ENCODE measurements at regions not wholly inside any gene's neighbourhood (a gene's known extent, or its start where the extent isn't known, plus 50 kb on each side); places are given as distances from the start of the nearest gene placed in this dataset.

DNA sequence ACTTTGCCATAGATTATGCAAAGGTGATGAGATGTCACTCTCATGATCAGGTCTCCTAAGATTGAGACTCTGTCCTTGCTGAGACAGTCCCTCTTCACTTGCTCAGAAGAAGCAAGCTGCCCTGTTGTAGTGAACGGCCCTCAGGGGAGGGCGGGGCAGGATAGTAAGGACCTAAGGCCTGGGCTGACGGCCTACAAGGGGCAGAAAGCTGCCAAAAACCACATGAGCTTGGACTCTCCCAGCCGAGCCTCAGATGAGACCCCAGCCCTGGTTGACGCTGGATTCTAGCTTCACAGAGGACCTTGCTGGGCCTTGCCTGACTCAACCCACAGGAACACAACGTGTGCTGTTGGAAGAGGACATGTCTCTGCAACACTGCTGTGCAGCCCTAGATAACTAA lies 1182.5 kb downstream of the TBC1D22A start:
- TF ChIP-seq SALL1 (CRISPR knock-in tag; IDR thresholded peaks at IDR 0.05) (no peak), ZMYM4 (CRISPR knock-in tag; IDR thresholded peaks at IDR 0.05) (no peak), ZNF253 (CRISPR knock-in tag; IDR thresholded peaks at IDR 0.05; ENCODE audit: borderline replicate concordance) (no peak)
- TF ChIP-seq, protein P1, sequence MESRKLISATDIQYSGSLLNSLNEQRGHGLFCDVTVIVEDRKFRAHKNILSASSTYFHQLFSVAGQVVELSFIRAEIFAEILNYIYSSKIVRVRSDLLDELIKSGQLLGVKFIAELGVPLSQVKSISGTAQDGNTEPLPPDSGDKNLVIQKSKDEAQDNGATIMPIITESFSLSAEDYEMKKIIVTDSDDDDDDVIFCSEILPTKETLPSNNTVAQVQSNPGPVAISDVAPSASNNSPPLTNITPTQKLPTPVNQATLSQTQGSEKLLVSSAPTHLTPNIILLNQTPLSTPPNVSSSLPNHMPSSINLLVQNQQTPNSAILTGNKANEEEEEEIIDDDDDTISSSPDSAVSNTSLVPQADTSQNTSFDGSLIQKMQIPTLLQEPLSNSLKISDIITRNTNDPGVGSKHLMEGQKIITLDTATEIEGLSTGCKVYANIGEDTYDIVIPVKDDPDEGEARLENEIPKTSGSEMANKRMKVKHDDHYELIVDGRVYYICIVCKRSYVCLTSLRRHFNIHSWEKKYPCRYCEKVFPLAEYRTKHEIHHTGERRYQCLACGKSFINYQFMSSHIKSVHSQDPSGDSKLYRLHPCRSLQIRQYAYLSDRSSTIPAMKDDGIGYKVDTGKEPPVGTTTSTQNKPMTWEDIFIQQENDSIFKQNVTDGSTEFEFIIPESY (CRISPR knock-in tag; IDR thresholded peaks at IDR 0.05): no peak

Measured in HepG2 (cell line).